ENCODE measurements at regions not wholly inside any gene's neighbourhood (a gene's known extent, or its start where the extent isn't known, plus 50 kb on each side); places are given as distances from the start of the nearest gene placed in this dataset.

- Mint-ChIP-seq H3K4me3 (no peak overlapping the region), H3K9me3 (no peaks in the 10 kb centered on the region), H3K27ac (no peak overlapping the region), H3K36me3 (ENCODE audit: low read depth) (no peaks in the 10 kb centered on the region), H3K27me3 (ENCODE audit: insufficient read depth, low read depth, poor library complexity) (no peaks in the 10 kb centered on the region), H3K4me1 (peaks cover 14% of the 10 kb centered on the region; the same call in 2 of the 3 replicates)
- Histone ChIP-seq H3K4me3 (no peak overlapping the region), H3K9me2 (ENCODE audit: insufficient read depth) (0 out of 2 replicates have a peak, but pooled peaks cover 5% of the 10 kb centered on the region), H3K27me3 (ENCODE audit: insufficient read depth) (no peaks in the 10 kb centered on the region), H2AFZ (peak overlapping the region; percentile 97), H3K27ac (ENCODE audit: low read depth) (no peak overlapping the region), H4K20me1 (replicated peaks; ENCODE audit: insufficient read depth) (no peaks in the 10 kb centered on the region), H3K79me2 (replicated peaks; ENCODE audit: insufficient read depth) (no peaks in the 10 kb centered on the region), H3K4me2 (0 out of 2 replicates have a peak overlapping the region, but pooled peaks have one; percentile 38), H3K4me1 (ENCODE audit: insufficient read depth) (peaks cover 9% of the 10 kb centered on the region), H3K36me3 (ENCODE audit: insufficient read depth) (no peaks in the 10 kb centered on the region), H3F3A (replicated peaks; ENCODE audit: low read depth) (no peaks in the 10 kb centered on the region)
- no peak for TF ChIP-seq ZNF331 (CRISPR knock-in tag; IDR thresholded peaks at IDR 0.05; ENCODE audit: low read depth)
- no peak for TF ChIP-seq EZH2phosphoT487 (IDR thresholded peaks at IDR 0.05; ENCODE audit: unreplicated experiment)
- ATAC-seq, result no peak
- no peak for DNase-seq (ENCODE audit: low spot score)
These were observed 835.1 kb downstream of the KCNJ2 start for GRCh38 chr17:71004413-71004812.

- no peaks in the 10 kb centered on the region for H3K9me3 Mint-ChIP-seq
- Histone ChIP-seq H3K27me3 (ENCODE audit: insufficient read depth) (no peaks in the 10 kb centered on the region), H3F3A (replicated peaks; ENCODE audit: low read depth) (no peaks in the 10 kb centered on the region), H4K20me1 (replicated peaks; ENCODE audit: insufficient read depth) (no peaks in the 10 kb centered on the region), H3K4me2 (no peak overlapping the region), H3K9me2 (ENCODE audit: insufficient read depth) (peaks cover 13% of the 10 kb centered on the region), H2AFZ (no peak overlapping the region), H3K4me1 (ENCODE audit: insufficient read depth) (no peaks in the 10 kb centered on the region), H3K27ac (ENCODE audit: low read depth) (no peak overlapping the region), H3K36me3 (ENCODE audit: insufficient read depth) (no peaks in the 10 kb centered on the region), H3K4me3 (no peak overlapping the region), H3K79me2 (replicated peaks; ENCODE audit: insufficient read depth) (no peaks in the 10 kb centered on the region)
- TF ChIP-seq ZNF114 (CRISPR knock-in tag; IDR thresholded peaks at IDR 0.05) (no peak), JUNB (IDR thresholded peaks at IDR 0.05; ENCODE audit: unreplicated experiment) (no peak), ETS1 (IDR thresholded peaks at IDR 0.05) (no peak), POLR2AphosphoS5 (IDR thresholded peaks at IDR 0.05; ENCODE audit: low read depth) (no peak), EZH2 (IDR thresholded peaks at IDR 0.05; ENCODE audit: low read depth, unreplicated experiment) (no peak)
- H3K27ac Mint-ChIP-seq, result no peak overlapping the region
- H3K36me3 Mint-ChIP-seq (ENCODE audit: low read depth), result no peaks in the 10 kb centered on the region; the same call in 2 of the 3 replicates
- DNase-seq (ENCODE audit: low spot score), result no peak
- peaks cover 2% of the 10 kb centered on the region for H3K27me3 Mint-ChIP-seq (ENCODE audit: insufficient read depth, low read depth, poor library complexity)
- H3K4me3 Mint-ChIP-seq, result no peak overlapping the region
- ATAC-seq, result no peak
- H3K4me1 Mint-ChIP-seq, result no peaks in the 10 kb centered on the region
These were observed 842.1 kb downstream of the KCNJ2 start for GRCh38 chr17:71011391-71011790.

- ATAC-seq, result peak; percentile 53
- TF ChIP-seq, protein P1, sequence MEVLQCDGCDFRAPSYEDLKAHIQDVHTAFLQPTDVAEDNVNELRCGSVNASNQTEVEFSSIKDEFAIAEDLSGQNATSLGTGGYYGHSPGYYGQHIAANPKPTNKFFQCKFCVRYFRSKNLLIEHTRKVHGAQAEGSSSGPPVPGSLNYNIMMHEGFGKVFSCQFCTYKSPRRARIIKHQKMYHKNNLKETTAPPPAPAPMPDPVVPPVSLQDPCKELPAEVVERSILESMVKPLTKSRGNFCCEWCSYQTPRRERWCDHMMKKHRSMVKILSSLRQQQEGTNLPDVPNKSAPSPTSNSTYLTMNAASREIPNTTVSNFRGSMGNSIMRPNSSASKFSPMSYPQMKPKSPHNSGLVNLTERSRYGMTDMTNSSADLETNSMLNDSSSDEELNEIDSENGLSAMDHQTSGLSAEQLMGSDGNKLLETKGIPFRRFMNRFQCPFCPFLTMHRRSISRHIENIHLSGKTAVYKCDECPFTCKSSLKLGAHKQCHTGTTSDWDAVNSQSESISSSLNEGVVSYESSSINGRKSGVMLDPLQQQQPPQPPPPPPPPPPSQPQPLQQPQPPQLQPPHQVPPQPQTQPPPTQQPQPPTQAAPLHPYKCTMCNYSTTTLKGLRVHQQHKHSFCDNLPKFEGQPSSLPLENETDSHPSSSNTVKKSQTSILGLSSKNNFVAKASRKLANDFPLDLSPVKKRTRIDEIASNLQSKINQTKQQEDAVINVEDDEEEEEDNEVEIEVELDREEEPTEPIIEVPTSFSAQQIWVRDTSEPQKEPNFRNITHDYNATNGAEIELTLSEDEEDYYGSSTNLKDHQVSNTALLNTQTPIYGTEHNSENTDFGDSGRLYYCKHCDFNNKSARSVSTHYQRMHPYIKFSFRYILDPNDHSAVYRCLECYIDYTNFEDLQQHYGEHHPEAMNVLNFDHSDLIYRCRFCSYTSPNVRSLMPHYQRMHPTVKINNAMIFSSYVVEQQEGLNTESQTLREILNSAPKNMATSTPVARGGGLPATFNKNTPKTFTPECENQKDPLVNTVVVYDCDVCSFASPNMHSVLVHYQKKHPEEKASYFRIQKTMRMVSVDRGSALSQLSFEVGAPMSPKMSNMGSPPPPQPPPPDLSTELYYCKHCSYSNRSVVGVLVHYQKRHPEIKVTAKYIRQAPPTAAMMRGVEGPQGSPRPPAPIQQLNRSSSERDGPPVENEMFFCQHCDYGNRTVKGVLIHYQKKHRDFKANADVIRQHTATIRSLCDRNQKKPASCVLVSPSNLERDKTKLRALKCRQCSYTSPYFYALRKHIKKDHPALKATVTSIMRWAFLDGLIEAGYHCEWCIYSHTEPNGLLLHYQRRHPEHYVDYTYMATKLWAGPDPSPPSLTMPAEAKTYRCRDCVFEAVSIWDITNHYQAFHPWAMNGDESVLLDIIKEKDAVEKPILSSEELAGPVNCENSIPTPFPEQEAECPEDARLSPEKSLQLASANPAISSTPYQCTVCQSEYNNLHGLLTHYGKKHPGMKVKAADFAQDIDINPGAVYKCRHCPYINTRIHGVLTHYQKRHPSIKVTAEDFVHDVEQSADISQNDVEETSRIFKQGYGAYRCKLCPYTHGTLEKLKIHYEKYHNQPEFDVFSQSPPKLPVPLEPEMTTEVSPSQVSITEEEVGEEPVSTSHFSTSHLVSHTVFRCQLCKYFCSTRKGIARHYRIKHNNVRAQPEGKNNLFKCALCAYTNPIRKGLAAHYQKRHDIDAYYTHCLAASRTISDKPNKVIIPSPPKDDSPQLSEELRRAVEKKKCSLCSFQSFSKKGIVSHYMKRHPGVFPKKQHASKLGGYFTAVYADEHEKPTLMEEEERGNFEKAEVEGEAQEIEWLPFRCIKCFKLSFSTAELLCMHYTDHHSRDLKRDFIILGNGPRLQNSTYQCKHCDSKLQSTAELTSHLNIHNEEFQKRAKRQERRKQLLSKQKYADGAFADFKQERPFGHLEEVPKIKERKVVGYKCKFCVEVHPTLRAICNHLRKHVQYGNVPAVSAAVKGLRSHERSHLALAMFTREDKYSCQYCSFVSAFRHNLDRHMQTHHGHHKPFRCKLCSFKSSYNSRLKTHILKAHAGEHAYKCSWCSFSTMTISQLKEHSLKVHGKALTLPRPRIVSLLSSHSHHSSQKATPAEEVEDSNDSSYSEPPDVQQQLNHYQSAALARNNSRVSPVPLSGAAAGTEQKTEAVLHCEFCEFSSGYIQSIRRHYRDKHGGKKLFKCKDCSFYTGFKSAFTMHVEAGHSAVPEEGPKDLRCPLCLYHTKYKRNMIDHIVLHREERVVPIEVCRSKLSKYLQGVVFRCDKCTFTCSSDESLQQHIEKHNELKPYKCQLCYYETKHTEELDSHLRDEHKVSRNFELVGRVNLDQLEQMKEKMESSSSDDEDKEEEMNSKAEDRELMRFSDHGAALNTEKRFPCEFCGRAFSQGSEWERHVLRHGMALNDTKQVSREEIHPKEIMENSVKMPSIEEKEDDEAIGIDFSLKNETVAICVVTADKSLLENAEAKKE (CRISPR knock-in tag; IDR thresholded peaks at IDR 0.05), result 0 out of 2 replicates have a peak, but pooled peaks have one; percentile 14
These were observed 850.4 kb downstream of the KCNJ2 start for GRCh38 chr17:71019699-71020098.

More at GRCh38 chr17:71019699-71020098, 850.4 kb downstream of the KCNJ2 start:
- H3K27me3 ChIP-seq (ENCODE audit: insufficient read depth), result no peaks in the 10 kb centered on the region
- Mint-ChIP-seq H3K4me3 (no peak overlapping the region), H3K36me3 (ENCODE audit: low read depth) (no peaks in the 10 kb centered on the region), H3K27ac (no peak overlapping the region), H3K9me3 (peaks cover 3% of the 10 kb centered on the region; the same call in 1 of the 3 replicates), H3K4me1 (peaks cover 4% of the 10 kb centered on the region; the same call in 2 of the 3 replicates), H3K27me3 (ENCODE audit: insufficient read depth, low read depth, poor library complexity) (no peaks in the 10 kb centered on the region)
- DNase-seq (ENCODE audit: low spot score), result peak; percentile 11
- H3K27ac ChIP-seq (ENCODE audit: low read depth), result no peak overlapping the region
- no peaks in the 10 kb centered on the region for H3F3A ChIP-seq (replicated peaks; ENCODE audit: low read depth)
- peak overlapping the region; percentile 26; the same call in 1 of the 2 replicates for H3K4me3 ChIP-seq
- no peaks in the 10 kb centered on the region for H3K79me2 ChIP-seq (replicated peaks; ENCODE audit: insufficient read depth)
- H4K20me1 ChIP-seq (replicated peaks; ENCODE audit: insufficient read depth), result no peaks in the 10 kb centered on the region
- no peaks in the 10 kb centered on the region for H3K36me3 ChIP-seq (ENCODE audit: insufficient read depth)
- peaks cover 6% of the 10 kb centered on the region for H3K9me2 ChIP-seq (ENCODE audit: insufficient read depth)
- H2AFZ ChIP-seq, result no peak overlapping the region
- H3K4me2 ChIP-seq, result peak overlapping the region; percentile 40
- peaks cover 32% of the 10 kb centered on the region for H3K4me1 ChIP-seq (ENCODE audit: insufficient read depth)

All from GM23338 (cell line).